Choroid plexus epithelial cell (primary cell): ENCODE measurements at regions not wholly inside any gene's neighbourhood (a gene's known extent, or its start where the extent isn't known, plus 50 kb on each side); places are given as distances from the start of the nearest gene placed in this dataset.

Source experiments
- DNase-seq: peaks from one replicate; pipeline ENCODE4 v3.0.0-alpha.2; 2010; ENCODE audit warnings: low read depth
- H3K4me3 ChIP-seq: 2 replicates; pipeline ENCODE4 v1.5.1; 2011; ENCODE audit warnings: low read depth, mild to moderate bottlenecking, control low read depth, low read length, moderate library complexity
- TF ChIP-seq, protein P1 (sequence below): conservative IDR thresholded peaks from 2 replicates; pipeline ENCODE4 v1.5.1; 2011; ENCODE audit warnings: low read depth, mild to moderate bottlenecking, control low read depth, inconsistent platforms, low read length, moderate library complexity

DNA sequence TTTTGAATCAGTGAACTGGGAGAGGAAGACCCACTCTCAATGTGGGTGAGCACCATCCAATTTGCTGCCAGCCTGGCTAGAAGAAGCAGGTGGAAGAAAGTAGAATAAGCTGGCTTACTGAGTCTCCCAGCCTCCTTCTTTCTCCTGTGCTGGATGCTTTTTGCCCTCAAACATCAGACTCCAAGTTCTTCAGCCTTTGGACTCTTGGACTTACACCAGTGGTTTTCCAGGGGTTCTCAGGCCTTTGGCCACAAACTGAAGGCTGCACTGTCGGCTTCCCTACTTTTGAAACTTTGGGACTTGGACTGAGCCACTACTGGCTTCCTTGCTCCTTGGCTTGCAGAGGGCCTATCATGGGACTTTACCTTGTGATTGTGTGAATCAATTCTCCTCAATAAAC lies 804.2 kb upstream of the SLITRK1 start:
- H3K4me3 ChIP-seq: no peak overlapping the region
- TF ChIP-seq, protein P1, sequence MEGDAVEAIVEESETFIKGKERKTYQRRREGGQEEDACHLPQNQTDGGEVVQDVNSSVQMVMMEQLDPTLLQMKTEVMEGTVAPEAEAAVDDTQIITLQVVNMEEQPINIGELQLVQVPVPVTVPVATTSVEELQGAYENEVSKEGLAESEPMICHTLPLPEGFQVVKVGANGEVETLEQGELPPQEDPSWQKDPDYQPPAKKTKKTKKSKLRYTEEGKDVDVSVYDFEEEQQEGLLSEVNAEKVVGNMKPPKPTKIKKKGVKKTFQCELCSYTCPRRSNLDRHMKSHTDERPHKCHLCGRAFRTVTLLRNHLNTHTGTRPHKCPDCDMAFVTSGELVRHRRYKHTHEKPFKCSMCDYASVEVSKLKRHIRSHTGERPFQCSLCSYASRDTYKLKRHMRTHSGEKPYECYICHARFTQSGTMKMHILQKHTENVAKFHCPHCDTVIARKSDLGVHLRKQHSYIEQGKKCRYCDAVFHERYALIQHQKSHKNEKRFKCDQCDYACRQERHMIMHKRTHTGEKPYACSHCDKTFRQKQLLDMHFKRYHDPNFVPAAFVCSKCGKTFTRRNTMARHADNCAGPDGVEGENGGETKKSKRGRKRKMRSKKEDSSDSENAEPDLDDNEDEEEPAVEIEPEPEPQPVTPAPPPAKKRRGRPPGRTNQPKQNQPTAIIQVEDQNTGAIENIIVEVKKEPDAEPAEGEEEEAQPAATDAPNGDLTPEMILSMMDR: no peak

DNA sequence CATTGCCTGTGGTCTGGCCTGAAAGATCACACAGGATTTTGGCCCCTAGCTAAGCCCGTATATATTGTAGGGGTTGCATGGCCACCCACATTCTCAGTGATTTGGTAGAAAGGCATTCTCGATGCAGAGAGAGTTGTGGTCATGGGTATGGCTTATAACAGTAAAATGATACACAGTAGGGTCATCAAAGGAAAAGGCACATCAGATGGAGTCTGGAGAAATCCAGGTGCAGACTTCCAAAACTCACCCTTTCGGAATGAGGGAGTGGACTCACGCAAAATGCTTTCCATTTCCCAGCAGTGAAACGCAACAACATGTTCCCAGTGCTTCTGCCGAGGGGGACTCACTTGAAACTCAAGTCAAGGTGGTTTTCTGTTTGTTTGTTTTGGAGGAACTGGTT lies 802.5 kb upstream of the SLITRK1 start:
- H3K4me3 ChIP-seq: no peak overlapping the region
- TF ChIP-seq, protein P1: no peak
- DNase-seq: no peak

More for the DNA sequence above, 804.2 kb upstream of the SLITRK1 start:
- DNase-seq: no peak

DNA sequence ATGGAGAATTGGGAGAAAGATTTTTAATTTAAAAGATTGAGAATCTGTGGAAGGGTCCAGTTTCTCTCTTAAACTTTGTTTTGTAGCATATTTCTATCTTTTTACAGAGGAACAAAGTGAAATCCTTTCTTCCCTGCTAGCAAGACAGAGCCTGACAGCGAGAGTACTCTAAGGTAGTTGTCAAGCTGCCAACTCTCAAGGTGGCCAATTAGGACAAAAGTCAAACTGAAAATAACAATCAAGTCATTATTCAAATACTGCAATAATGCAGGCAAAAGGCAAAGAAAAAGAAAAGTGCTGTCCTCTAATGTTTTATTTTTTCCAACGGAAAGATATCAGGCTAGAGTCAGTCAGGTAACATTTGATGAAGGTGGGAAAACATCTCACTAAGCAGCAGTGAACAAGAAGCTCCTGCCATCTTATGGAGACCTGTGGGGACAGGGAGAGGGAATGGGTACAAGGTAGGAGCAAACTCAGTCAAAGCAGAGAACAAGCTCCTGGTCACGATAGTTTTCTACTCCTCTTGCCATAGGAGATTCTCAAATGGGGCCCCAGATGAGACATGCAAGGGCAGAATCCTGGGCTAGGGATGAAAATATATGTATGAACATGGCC lies 801.9 kb upstream of the SLITRK1 start:
- no peak for DNase-seq

DNA sequence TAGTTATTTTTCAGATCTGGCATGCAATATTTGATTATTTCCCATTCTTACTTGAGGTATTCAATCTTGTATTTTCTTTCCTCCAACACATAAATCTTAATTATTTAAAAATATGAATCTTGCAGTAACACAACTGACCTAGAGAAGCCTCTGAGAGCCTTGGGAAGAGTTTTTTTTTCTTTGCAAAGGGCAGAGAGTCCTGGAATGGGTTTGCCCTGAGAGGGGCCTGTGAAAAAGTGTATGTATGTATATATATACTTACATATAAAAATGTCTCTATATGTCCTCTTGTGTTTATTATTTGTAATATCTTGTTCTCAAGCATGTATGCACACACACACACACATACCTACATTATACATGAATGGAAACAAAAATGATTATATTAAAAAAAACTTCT lies 801.2 kb upstream of the SLITRK1 start:
- DNase-seq: no peak
- TF ChIP-seq, protein P1: no peak
- no peak overlapping the region for H3K4me3 ChIP-seq

More for the DNA sequence above, 801.9 kb upstream of the SLITRK1 start:
- TF ChIP-seq, protein P1: no peak
- no peak overlapping the region for H3K4me3 ChIP-seq

DNA sequence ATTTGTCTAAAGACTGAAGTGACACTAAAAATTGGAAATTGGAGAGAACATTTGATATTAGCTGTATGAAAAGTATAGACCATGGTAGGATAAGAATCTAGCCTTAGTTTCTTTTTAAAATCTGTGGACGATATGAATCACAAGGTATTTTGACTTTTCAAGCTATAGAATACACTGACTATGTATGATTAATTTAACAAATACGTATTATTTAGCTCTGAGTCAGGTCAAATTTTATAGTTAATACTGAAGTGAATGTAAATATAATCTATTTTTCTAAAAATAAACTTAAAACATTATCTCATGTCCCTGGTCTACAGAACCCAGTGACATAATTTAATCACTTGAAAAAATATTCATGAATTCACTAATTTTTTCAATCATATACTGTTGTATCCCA lies 795.6 kb upstream of the SLITRK1 start:
- H3K4me3 ChIP-seq: no peak overlapping the region
- TF ChIP-seq, protein P1: no peak
- no peak for DNase-seq

DNA sequence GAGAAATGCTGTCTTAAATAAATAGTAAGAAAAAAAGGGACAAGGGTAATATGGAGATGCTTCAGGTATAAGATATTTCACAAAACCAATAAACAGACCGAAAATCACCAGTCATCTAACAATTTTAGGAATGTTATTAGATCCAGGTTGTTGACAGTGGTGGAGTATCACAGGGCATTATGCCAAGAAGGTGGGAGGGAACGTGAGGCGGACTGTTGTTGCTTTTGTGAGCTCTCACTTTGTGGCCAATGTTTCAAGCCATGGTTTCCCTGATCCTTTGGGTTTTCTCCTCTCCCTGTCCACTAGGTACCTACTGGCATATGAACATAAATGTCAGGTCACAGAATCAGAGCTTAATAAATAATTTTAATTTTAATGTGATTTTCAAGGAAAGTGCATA lies 790.3 kb upstream of the SLITRK1 start:
- no peak for DNase-seq
- TF ChIP-seq, protein P1: no peak
- no peak overlapping the region for H3K4me3 ChIP-seq

DNA sequence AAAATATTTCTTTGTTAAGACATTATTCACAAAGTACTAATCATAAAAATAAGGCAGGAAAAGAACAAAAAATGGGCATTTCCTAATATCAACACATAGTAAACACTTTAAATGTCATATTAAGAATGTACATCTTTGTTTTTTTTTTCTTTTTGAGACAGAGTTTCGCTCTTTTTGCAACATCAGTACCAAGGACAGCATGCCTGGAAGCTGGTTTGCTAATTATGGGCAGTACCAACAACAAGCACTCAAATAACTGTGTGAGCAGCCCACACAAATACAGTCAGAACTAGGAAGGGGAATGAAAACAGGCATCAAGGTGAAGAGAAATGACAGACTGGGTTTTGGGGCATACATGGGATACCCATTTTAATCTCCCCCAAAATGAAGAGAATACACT lies 788.0 kb upstream of the SLITRK1 start:
- TF ChIP-seq, protein P1: no peak
- no peak for DNase-seq

More for the DNA sequence above, 788.0 kb upstream of the SLITRK1 start:
- H3K4me3 ChIP-seq: no peak overlapping the region
